NCI-H1105 treated with DMSO at 0.1 percent for 48 hours (cell line): ENCODE measurements at regions not wholly inside any gene's neighbourhood (a gene's known extent, or its start where the extent isn't known, plus 50 kb on each side); places are given as distances from the start of the nearest gene placed in this dataset.

ENCODE experiments used
- DNase-seq: peaks from one replicate; lab custom pipeline; 2025; lab: John Stamatoyannopoulos, UW

- DNase-seq = no peak
These were observed 390.8 kb downstream of the GJA1 start for GRCh38 chr6:121826156-121826810.

- DNase-seq = no peak
These were observed 392.9 kb downstream of the GJA1 start for GRCh38 chr6:121828146-121828886.

GRCh38 chr6:121830736-121831135 lies 395.3 kb downstream of the GJA1 start:
- no peak for DNase-seq

- no peak for DNase-seq
These were observed 400.2 kb downstream of the GJA1 start for GRCh38 chr6:121835662-121836061.

GRCh38 chr6:121837545-121838229 lies 402.2 kb downstream of the GJA1 start:
- DNase-seq = no peak

GRCh38 chr6:121838842-121839241 lies 403.4 kb downstream of the GJA1 start:
- DNase-seq = peak; percentile 15

- DNase-seq = no peak
These were observed 404.4 kb downstream of the GJA1 start for GRCh38 chr6:121839896-121840295.

- no peak for DNase-seq
These were observed 409.5 kb downstream of the GJA1 start for GRCh38 chr6:121844898-121845297.

- DNase-seq = peak; percentile 76
These were observed 412.5 kb downstream of the GJA1 start for GRCh38 chr6:121847806-121848522.

- no peak for DNase-seq
These were observed 413.2 kb downstream of the GJA1 start for GRCh38 chr6:121848523-121849255.

GRCh38 chr6:121849477-121849876 lies 414.0 kb downstream of the GJA1 start:
- DNase-seq = peak; percentile 68

GRCh38 chr6:121851056-121851455 lies 415.6 kb downstream of the GJA1 start:
- peak; percentile 37 for DNase-seq

GRCh38 chr6:121853686-121854085 lies 418.2 kb downstream of the GJA1 start:
- DNase-seq = no peak

GRCh38 chr6:121855521-121855920 lies 420.1 kb downstream of the GJA1 start:
- no peak for DNase-seq

GRCh38 chr6:121856296-121856695 lies 420.9 kb downstream of the GJA1 start:
- DNase-seq = no peak

GRCh38 chr6:121857551-121857950 lies 422.1 kb downstream of the GJA1 start:
- no peak for DNase-seq

- DNase-seq = no peak
These were observed 422.9 kb downstream of the GJA1 start for GRCh38 chr6:121858310-121858709.

GRCh38 chr6:121858986-121859385 lies 423.5 kb downstream of the GJA1 start:
- DNase-seq = peak; percentile 10

- no peak for DNase-seq
These were observed 430.4 kb downstream of the GJA1 start for GRCh38 chr6:121865811-121866210.

- no peak for DNase-seq
These were observed 431.6 kb downstream of the GJA1 start for GRCh38 chr6:121867095-121867494.

GRCh38 chr6:121868206-121868605 lies 432.8 kb downstream of the GJA1 start:
- no peak for DNase-seq

- no peak for DNase-seq
These were observed 438.1 kb downstream of the GJA1 start for GRCh38 chr6:121873595-121873994.
